ENCODE measurements at regions not wholly inside any gene's neighbourhood (a gene's known extent, or its start where the extent isn't known, plus 50 kb on each side); places are given as distances from the start of the nearest gene placed in this dataset.

- Histone ChIP-seq H3K36me3 (replicated peaks; ENCODE audit: insufficient read depth, low read length) (no peaks in the 10 kb centered on the region), H3K27ac (ENCODE audit: low read length) (no peak overlapping the region), H3K9me2 (replicated peaks; ENCODE audit: insufficient read depth, low read length) (no peaks in the 10 kb centered on the region), H3K9me3 (replicated peaks; ENCODE audit: insufficient read depth, low read length) (no peaks in the 10 kb centered on the region), H3F3A (ENCODE audit: insufficient read depth, low read length) (no peaks in the 10 kb centered on the region), H4K20me1 (ENCODE audit: insufficient read depth, low read length) (no peaks in the 10 kb centered on the region), H3K4me2 (ENCODE audit: low read depth, low read length) (no peak overlapping the region), H3K9ac (ENCODE audit: low read length) (no peak overlapping the region), H3K4me3 (ENCODE audit: low read length) (no peak overlapping the region), H3K27me3 (replicated peaks; ENCODE audit: insufficient read depth, low read length) (no peaks in the 10 kb centered on the region), H2AFZ (ENCODE audit: low read length) (no peak overlapping the region), H3K79me2 (ENCODE audit: low read length) (no peaks in the 10 kb centered on the region), H3K4me1 (ENCODE audit: low read length) (no peaks in the 10 kb centered on the region)
- no peak for TF ChIP-seq EZH2phosphoT487 (IDR thresholded peaks at IDR 0.05; ENCODE audit: low read length)
- no peak for TF ChIP-seq CTCF (IDR thresholded peaks at IDR 0.05; ENCODE audit: low read length)
- TF ChIP-seq EZH2 (optimal IDR thresholded peaks at IDR 0.05; ENCODE audit: low read depth, low read length), result no peak
- no peak for DNase-seq
Observed at GRCh38 chr6:14697427-14697826, 548.4 kb upstream of the JARID2 start.

GRCh38 chr6:14699803-14700601 lies 545.9 kb upstream of the JARID2 start:
- no peaks in the 10 kb centered on the region for H3K79me2 ChIP-seq (ENCODE audit: low read length)
- H3K27ac ChIP-seq (ENCODE audit: low read length), result no peak overlapping the region
- no peaks in the 10 kb centered on the region for H3K9me2 ChIP-seq (replicated peaks; ENCODE audit: insufficient read depth, low read length)
- no peak overlapping the region for H2AFZ ChIP-seq (ENCODE audit: low read length)
- TF ChIP-seq EZH2phosphoT487 (IDR thresholded peaks at IDR 0.05; ENCODE audit: low read length), result no peak
- TF ChIP-seq EZH2 (optimal IDR thresholded peaks at IDR 0.05; ENCODE audit: low read depth, low read length), result no peak
- no peak for TF ChIP-seq CTCF (IDR thresholded peaks at IDR 0.05; ENCODE audit: low read length)
- no peaks in the 10 kb centered on the region for H3K4me1 ChIP-seq (ENCODE audit: low read length)
- H3K9ac ChIP-seq (ENCODE audit: low read length), result no peak overlapping the region
- H3K4me2 ChIP-seq (ENCODE audit: low read depth, low read length), result no peak overlapping the region
- no peak overlapping the region for H3K4me3 ChIP-seq (ENCODE audit: low read length)
- no peak for DNase-seq
- no peaks in the 10 kb centered on the region for H3K9me3 ChIP-seq (replicated peaks; ENCODE audit: insufficient read depth, low read length)
- no peaks in the 10 kb centered on the region for H3F3A ChIP-seq (ENCODE audit: insufficient read depth, low read length)
- no peaks in the 10 kb centered on the region for H3K36me3 ChIP-seq (replicated peaks; ENCODE audit: insufficient read depth, low read length)
- no peaks in the 10 kb centered on the region for H3K27me3 ChIP-seq (replicated peaks; ENCODE audit: insufficient read depth, low read length)
- H4K20me1 ChIP-seq (ENCODE audit: insufficient read depth, low read length), result no peaks in the 10 kb centered on the region

GRCh38 chr6:14701946-14702345 lies 543.9 kb upstream of the JARID2 start:
- no peak overlapping the region for H3K4me3 ChIP-seq (ENCODE audit: low read length)
- H4K20me1 ChIP-seq (ENCODE audit: insufficient read depth, low read length), result no peaks in the 10 kb centered on the region
- H3K27me3 ChIP-seq (replicated peaks; ENCODE audit: insufficient read depth, low read length), result no peaks in the 10 kb centered on the region
- H3K4me1 ChIP-seq (ENCODE audit: low read length), result no peaks in the 10 kb centered on the region
- H2AFZ ChIP-seq (ENCODE audit: low read length), result no peak overlapping the region
- H3K9me2 ChIP-seq (replicated peaks; ENCODE audit: insufficient read depth, low read length), result no peaks in the 10 kb centered on the region
- H3K27ac ChIP-seq (ENCODE audit: low read length), result no peak overlapping the region
- no peaks in the 10 kb centered on the region for H3K79me2 ChIP-seq (ENCODE audit: low read length)
- TF ChIP-seq CTCF (IDR thresholded peaks at IDR 0.05; ENCODE audit: low read length) (no peak), EZH2 (optimal IDR thresholded peaks at IDR 0.05; ENCODE audit: low read depth, low read length) (no peak), EZH2phosphoT487 (IDR thresholded peaks at IDR 0.05; ENCODE audit: low read length) (no peak)
- no peaks in the 10 kb centered on the region for H3K9me3 ChIP-seq (replicated peaks; ENCODE audit: insufficient read depth, low read length)
- no peak for DNase-seq
- no peaks in the 10 kb centered on the region for H3K36me3 ChIP-seq (replicated peaks; ENCODE audit: insufficient read depth, low read length)
- H3K4me2 ChIP-seq (ENCODE audit: low read depth, low read length), result no peak overlapping the region
- H3F3A ChIP-seq (ENCODE audit: insufficient read depth, low read length), result no peaks in the 10 kb centered on the region
- H3K9ac ChIP-seq (ENCODE audit: low read length), result no peak overlapping the region

Measured in MM.1S (cell line).